ENCODE measurements at regions not wholly inside any gene's neighbourhood (a gene's known extent, or its start where the extent isn't known, plus 50 kb on each side); places are given as distances from the start of the nearest gene placed in this dataset.

- no peak overlapping the region for H3K4me3 ChIP-seq (ENCODE audit: low read length)
- no peak for DNase-seq (ENCODE audit: low read depth, low spot score)
These were observed 184.1 kb upstream of the ACVR2A start for GRCh38 chr2:147660680-147661079.

- no peak for DNase-seq (ENCODE audit: low read depth, low spot score)
- no peak overlapping the region for H3K4me3 ChIP-seq (ENCODE audit: low read length)
These were observed 185.8 kb upstream of the ACVR2A start for GRCh38 chr2:147659051-147659450.

DNA sequence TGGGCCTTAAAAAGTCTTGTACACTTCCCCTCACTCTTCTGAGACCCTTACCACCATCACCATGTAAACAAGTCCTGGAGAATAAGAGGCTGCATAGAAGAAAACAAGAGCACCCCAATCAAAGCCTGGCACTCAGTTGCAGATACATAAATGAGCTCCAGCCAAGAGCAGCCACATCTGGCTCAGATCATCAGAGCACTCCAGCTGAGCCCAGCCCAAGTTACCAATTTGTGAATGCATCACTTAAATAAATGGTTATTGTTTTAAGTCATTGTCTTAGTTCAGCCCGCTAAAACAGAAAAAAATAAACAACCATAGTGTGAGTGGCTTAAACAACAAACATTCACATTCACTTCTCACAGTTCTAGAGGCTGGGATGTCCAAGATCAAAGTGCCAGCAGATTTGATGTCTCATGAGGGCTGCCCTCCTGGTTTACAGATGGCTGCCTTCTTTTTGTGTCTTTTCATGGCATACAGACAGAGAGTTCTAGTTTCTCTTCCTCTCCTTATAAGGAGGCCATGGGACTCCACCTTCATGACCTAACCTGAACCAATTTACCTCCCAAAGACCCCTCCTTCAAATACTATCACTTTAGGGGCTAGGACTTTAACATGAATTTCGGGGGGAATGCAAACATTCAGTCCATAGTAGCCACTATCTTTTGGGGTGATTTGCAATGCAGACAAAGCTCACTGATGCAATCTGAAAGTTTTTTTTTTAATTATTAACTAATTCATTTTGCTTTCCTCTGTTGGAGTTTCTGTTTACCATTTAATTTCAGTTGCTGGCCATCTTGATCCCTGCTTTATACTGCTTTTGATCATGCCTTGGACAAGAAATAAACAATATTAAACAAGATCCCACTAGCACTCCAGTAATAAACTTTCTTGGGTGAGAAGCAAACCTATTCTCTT, 187.5 kb upstream of the ACVR2A start:
- DNase-seq (ENCODE audit: low read depth, low spot score) = no peak
- H3K4me3 ChIP-seq (ENCODE audit: low read length) = no peak overlapping the region

DNA sequence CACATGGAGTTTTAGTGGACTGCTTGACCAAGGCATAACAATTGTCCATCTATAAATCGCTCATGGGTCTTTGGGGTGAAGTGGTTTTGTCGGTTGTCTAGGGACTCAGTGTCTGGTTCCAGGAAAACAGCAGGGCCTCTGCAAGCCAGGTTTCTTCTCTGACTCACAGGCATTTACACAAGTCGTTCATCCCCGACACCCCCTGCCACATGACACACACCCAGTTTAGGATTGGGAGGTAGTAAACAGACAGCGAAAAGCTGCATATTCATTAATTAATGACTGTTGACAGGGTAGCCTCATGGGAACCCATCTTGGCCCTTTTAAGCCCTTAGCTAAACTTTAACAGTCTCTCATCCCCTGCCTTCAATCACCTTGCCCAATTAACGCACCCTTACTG, 194.8 kb upstream of the ACVR2A start:
- no peak overlapping the region for H3K4me3 ChIP-seq (ENCODE audit: low read length)
- no peak for DNase-seq (ENCODE audit: low read depth, low spot score)

DNA sequence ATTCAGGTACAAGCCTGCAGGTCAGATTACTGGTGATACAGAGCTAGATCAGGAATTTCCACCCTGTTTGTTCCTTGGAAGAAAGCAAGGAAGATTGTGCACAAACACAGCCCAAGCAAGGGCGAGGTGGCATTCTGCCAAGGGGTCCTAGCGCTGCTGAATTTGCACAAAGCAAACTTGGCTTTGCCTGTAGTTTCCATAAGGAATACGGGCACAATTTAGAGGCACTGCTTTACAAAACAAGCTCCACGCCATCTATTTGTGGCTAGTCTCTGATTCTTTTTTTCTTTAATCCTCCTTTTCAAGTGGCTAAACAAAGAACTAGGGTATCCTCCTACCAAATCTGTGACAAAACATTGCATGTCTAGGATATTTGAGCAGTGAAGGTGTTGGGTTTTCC, 195.5 kb upstream of the ACVR2A start:
- no peak for DNase-seq (ENCODE audit: low read depth, low spot score)
- H3K4me3 ChIP-seq (ENCODE audit: low read length) = no peak overlapping the region

- DNase-seq (ENCODE audit: low read depth, low spot score) = no peak
- H3K4me3 ChIP-seq (ENCODE audit: low read length) = no peak overlapping the region
These were observed 196.4 kb upstream of the ACVR2A start for GRCh38 chr2:147648471-147648870.

- no peak for DNase-seq (ENCODE audit: low read depth, low spot score)
- H3K4me3 ChIP-seq (ENCODE audit: low read length) = no peak overlapping the region
These were observed 197.0 kb upstream of the ACVR2A start for GRCh38 chr2:147647816-147648215.

- no peak overlapping the region for H3K4me3 ChIP-seq (ENCODE audit: low read length)
- DNase-seq (ENCODE audit: low read depth, low spot score) = no peak
These were observed 197.9 kb upstream of the ACVR2A start for GRCh38 chr2:147646818-147647468.

DNA sequence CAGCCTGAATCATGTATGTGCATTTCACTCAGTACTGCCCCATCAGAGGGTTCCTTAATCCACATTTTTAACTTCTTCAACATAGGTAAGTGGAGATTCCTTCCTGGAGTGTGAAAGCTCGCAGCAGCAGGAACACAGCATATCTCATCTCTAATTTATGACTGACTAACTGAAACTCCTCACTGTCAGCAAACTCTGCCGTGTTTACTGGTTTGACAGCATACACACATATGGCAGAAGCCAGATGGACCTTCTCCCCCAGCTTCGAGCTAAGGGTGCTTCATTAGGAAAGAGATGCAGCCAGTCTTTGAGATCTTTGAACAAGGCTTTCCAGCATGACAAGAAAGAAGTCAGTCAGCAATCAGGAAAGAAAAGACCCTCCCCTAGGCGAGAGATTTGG, 200.3 kb upstream of the ACVR2A start:
- H3K4me3 ChIP-seq (ENCODE audit: low read length) = no peak overlapping the region
- no peak for DNase-seq (ENCODE audit: low read depth, low spot score)

DNA sequence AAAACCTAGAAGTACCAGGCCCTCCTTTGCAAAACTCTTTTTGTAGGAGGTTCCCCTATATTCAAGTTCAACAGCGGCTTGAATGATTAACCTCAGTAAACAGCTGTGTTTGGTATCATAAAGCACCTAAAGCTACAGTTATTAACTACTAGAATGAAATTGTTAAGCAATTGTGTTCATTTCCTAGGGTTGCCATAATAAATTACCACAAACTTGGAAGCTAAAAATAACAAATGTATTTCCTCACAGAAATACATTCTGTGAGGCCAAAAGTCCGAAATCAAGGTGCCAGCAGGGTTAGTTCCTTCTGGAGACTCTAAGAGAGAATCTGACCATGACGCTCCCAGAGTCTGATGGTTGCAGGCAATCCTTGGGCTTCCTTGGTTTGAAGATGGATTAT, 202.1 kb upstream of the ACVR2A start:
- no peak overlapping the region for H3K4me3 ChIP-seq (ENCODE audit: low read length)
- no peak for DNase-seq (ENCODE audit: low read depth, low spot score)

GRCh38 chr2:147641651-147642050, 203.2 kb upstream of the ACVR2A start:
- H3K4me3 ChIP-seq (ENCODE audit: low read length) = no peak overlapping the region
- DNase-seq (ENCODE audit: low read depth, low spot score) = no peak

GRCh38 chr2:147639891-147640290, 204.9 kb upstream of the ACVR2A start:
- no peak overlapping the region for H3K4me3 ChIP-seq (ENCODE audit: low read length)
- DNase-seq (ENCODE audit: low read depth, low spot score) = no peak

DNA sequence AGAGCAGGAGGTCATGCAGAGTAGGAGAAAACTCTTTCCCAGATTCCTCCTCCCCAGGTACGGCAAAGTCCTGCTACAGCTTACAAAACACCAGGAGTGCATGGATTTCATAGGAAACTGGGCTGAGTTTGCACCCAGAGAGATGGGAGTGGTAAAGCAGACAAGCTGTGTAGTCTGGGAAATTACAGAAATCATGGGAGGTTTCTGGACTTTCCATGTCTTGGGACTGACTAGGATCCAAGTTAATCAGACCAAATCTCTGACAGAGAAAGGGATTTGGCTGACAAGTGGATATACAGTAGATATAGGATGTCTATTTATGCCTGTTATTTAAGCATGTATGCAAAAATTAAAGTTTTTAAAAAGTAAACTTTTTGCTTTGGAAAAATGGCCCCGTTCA, 205.4 kb upstream of the ACVR2A start:
- DNase-seq (ENCODE audit: low read depth, low spot score) = no peak
- H3K4me3 ChIP-seq (ENCODE audit: low read length) = no peak overlapping the region

DNA sequence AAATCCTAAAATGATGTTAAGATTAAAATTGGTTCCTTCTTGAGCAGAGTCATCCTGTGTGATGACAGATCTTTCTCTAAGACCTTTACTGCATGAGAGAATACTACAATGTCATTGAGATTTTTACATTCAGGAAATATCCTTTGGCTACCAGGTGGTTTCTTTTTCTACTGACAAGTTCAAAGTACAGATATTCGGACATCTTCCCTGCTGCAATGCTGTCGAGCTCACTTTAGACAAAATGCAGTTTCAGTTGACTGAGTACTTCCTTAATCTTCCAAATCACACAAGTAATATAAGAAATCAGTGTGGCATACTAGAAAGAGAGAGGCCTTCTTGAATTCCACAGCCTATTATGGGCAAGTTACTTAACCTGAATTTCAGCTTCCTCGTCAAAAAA, 207.9 kb upstream of the ACVR2A start:
- no peak for DNase-seq (ENCODE audit: low read depth, low spot score)
- H3K4me3 ChIP-seq (ENCODE audit: low read length) = no peak overlapping the region

- no peak for DNase-seq (ENCODE audit: low read depth, low spot score)
- H3K4me3 ChIP-seq (ENCODE audit: low read length) = no peak overlapping the region
These were observed 208.5 kb upstream of the ACVR2A start for GRCh38 chr2:147636238-147636882.

- no peak overlapping the region for H3K4me3 ChIP-seq (ENCODE audit: low read length)
- DNase-seq (ENCODE audit: low read depth, low spot score) = no peak
These were observed 210.0 kb upstream of the ACVR2A start for GRCh38 chr2:147634826-147635225.

DNA sequence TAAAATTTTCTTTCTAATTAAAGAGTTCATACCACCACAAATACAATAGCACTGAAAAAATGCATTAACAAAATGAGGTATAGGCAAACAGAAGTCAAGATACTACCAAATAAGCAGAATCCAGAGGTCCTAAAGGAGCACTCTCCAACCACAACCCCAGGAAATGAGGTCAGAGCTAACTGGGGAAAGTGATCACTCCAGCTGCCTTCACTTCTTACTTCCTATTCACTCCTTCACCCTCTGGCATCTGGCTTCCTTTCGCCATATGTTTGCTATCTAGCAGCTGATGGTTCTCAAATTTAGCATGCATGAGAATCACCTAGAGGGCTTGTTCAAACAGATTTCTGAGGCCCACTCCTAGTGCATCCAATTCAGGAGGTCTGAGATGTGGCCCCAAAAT, 212.6 kb upstream of the ACVR2A start:
- no peak overlapping the region for H3K4me3 ChIP-seq (ENCODE audit: low read length)
- DNase-seq (ENCODE audit: low read depth, low spot score) = no peak

DNA sequence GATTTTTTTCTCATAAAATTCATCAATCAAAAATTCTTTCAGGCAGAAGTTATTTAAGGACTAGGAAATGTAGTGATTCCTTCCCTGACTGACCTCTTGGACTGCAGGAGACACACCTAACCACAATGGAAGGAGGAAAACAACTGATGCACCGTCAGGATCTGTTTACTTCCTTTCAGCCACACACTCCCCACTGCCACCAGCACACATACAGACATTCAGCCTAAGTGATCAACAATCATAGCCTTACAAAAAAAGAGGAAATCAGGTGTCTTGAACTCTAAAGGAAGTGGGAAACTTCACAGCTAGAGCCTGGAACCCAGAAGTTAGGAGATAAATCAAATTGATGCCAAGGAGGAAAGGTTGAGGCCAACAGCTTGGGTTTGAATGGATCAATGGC, 213.5 kb upstream of the ACVR2A start:
- H3K4me3 ChIP-seq (ENCODE audit: low read length) = no peak overlapping the region
- DNase-seq (ENCODE audit: low read depth, low spot score) = no peak

DNA sequence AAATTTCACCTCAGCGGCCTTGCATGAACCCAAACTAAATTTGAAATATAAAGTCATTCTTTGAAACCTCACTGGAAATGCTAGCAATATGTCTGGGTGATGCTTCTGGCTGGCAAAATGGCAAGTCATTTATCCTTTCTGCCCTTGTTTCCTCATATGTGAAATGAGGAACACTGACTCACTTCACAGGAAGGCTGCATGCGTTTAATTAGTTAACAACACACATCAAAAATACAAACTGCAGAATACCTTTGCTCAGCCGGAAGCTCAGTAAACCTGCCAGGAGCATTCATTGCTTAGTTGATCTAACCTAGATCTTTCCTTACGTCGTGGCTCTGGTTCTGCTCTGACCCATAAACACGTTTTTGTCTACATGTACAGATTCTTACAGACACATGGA, 214.2 kb upstream of the ACVR2A start:
- DNase-seq (ENCODE audit: low read depth, low spot score) = no peak

DNA sequence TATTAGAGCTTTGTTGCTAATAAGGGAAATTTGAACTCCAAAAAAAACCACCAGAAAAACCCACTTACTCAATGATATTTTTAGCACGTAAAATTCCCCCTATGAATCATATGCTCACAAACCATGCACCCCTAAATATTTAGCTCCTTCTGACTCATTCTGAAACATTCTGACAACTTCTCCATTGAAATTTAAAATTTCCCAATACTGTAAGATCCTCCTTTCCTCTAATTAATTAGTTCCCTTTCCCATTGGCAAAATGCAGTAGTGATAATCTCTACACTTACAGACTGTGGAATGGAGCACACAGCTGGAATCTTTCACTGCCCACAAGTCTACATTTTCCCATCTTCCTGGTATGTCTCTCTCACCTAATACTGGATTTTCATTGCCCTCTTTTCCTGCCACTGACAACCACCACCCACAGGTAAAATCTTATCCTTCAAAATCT, 215.8 kb upstream of the ACVR2A start:
- no peak for DNase-seq (ENCODE audit: low read depth, low spot score)

More for the DNA sequence above, 214.2 kb upstream of the ACVR2A start:
- no peak overlapping the region for H3K4me3 ChIP-seq (ENCODE audit: low read length)

More for the DNA sequence above, 215.8 kb upstream of the ACVR2A start:
- H3K4me3 ChIP-seq (ENCODE audit: low read length) = no peak overlapping the region

Data from Jurkat, Clone E6-1 (cell line).